CD4-positive, alpha-beta T cell treated with Interleukin-15 for 1 hour (primary cell): ENCODE measurements at regions not wholly inside any gene's neighbourhood (a gene's known extent, or its start where the extent isn't known, plus 50 kb on each side); places are given as distances from the start of the nearest gene placed in this dataset.

Source experiments
- DNase-seq: peaks from one replicate; pipeline ENCODE4 v3.0.0-alpha.2; 2020

- DNase-seq: no peak
These were observed 457.4 kb upstream of the TEX13C start for GRCh38 chrX:124862301-124862700.

GRCh38 chrX:124863303-124863702, 456.4 kb upstream of the TEX13C start:
- DNase-seq: no peak

- no peak for DNase-seq
These were observed 432.1 kb upstream of the TEX13C start for GRCh38 chrX:124887572-124887971.

GRCh38 chrX:124895947-124896346, 423.7 kb upstream of the TEX13C start:
- no peak for DNase-seq

GRCh38 chrX:124902953-124903352, 416.7 kb upstream of the TEX13C start:
- DNase-seq: no peak

GRCh38 chrX:124910611-124911010, 409.1 kb upstream of the TEX13C start:
- no peak for DNase-seq

GRCh38 chrX:124917011-124917410, 402.7 kb upstream of the TEX13C start:
- DNase-seq: no peak

- no peak for DNase-seq
These were observed 394.0 kb upstream of the TEX13C start for GRCh38 chrX:124925681-124926080.

- DNase-seq: no peak
These were observed 388.4 kb upstream of the TEX13C start for GRCh38 chrX:124931241-124931640.

GRCh38 chrX:124931958-124932357, 387.7 kb upstream of the TEX13C start:
- DNase-seq: no peak

GRCh38 chrX:124938715-124939114, 381.0 kb upstream of the TEX13C start:
- DNase-seq: no peak

GRCh38 chrX:124940531-124940930, 379.1 kb upstream of the TEX13C start:
- DNase-seq: no peak

GRCh38 chrX:124954402-124954801, 365.3 kb upstream of the TEX13C start:
- no peak for DNase-seq

- no peak for DNase-seq
These were observed 359.2 kb upstream of the TEX13C start for GRCh38 chrX:124960454-124960853.

GRCh38 chrX:124963717-124964116, 356.0 kb upstream of the TEX13C start, which contains the start of gene TENM1:
TENM1 (minus strand) TSS chrX:124963817.
- no peak for DNase-seq

GRCh38 chrX:124975456-124975855, 344.2 kb upstream of the TEX13C start:
- DNase-seq: no peak

- DNase-seq: no peak
These were observed 338.3 kb upstream of the TEX13C start for GRCh38 chrX:124981420-124981819.

- DNase-seq: no peak
These were observed 335.4 kb upstream of the TEX13C start for GRCh38 chrX:124984140-124984813.

- DNase-seq: no peak
These were observed 333.4 kb upstream of the TEX13C start for GRCh38 chrX:124986284-124986683.

GRCh38 chrX:124993735-124994134, 325.9 kb upstream of the TEX13C start:
- no peak for DNase-seq

GRCh38 chrX:124994404-124994803, 325.3 kb upstream of the TEX13C start:
- DNase-seq: no peak

GRCh38 chrX:125003746-125004446, 315.8 kb upstream of the TEX13C start:
- DNase-seq: no peak

GRCh38 chrX:125004799-125005198, 314.9 kb upstream of the TEX13C start:
- no peak for DNase-seq

GRCh38 chrX:125005863-125006262, 313.8 kb upstream of the TEX13C start:
- no peak for DNase-seq

GRCh38 chrX:125006704-125007103, 313.0 kb upstream of the TEX13C start:
- DNase-seq: no peak
